GM18519 (cell line): ENCODE measurements at regions not wholly inside any gene's neighbourhood (a gene's known extent, or its start where the extent isn't known, plus 50 kb on each side); places are given as distances from the start of the nearest gene placed in this dataset.

Experiments
- ATAC-seq: cut with Tn5 transposase; IDR thresholded peaks from one replicate; pipeline ENCODE4 v1.9.1; 2021; ENCODE audit warnings: mild to moderate bottlenecking, moderate library complexity; ENCODE audit not compliant: unreplicated experiment, low FRiP score

GRCh38 chr12:24198936-24199671 lies 249.6 kb upstream of the SOX5 start:
- ATAC-seq = peak; percentile 34

DNA sequence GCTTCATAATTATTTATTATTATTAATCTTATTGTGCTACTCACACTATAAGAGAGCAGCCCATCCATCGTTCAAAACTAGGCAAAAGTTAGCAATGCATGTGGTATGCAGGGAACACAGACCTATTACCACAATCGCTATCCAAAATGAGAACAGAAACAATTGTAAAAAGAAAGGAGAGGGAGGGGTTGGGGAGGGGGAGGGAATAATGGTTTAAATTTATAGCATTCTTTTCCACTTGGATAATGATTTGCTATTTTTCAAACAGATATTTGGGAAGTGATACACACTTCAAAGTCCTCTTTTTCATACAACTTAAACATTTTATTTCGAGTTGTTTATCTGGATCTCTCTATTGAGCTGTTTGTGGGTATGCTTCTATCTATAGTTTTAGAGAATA lies 248.6 kb upstream of the SOX5 start:
- ATAC-seq = no peak

DNA sequence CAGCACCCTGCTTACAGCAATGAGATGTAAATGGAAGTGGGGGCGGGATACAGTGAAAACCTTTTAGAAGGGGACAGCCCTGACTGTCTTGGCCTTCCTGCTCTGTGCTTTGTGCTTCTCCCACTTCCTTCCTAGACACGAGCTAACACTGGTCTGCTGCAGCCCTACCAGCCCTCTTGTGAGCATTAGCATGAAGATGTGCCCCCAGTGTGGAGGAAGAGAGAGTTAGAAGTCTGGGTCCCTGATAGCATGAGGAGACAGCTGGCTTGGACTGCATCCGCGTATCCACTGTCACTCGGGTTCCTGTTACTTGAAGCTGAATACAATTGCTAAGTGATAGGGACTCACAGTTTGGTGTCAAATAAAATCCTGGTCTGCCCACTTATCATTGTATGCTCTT lies 248.1 kb upstream of the SOX5 start:
- no peak for ATAC-seq

DNA sequence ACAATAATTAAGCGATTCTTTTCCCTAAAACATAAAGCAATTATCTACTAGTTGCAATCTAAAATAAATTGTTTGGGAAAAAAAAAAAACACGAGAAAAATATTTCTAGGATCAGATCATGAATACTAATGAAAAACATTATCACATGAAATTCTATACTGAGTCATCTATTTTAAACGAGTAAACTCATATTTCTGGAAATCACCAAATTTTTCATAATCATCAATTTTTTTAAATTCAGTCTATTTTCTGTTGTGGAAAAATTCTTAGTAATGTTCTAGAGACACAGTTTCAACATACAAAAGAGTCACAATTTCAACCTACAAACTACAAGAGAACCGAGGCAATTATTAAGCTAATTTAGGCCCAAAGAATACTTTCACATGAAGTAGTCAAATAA lies 245.6 kb upstream of the SOX5 start:
- ATAC-seq = no peak

- ATAC-seq = no peak
Observed at GRCh38 chr12:24191117-24191516, 241.6 kb upstream of the SOX5 start.

GRCh38 chr12:24185782-24186181 lies 236.3 kb upstream of the SOX5 start:
- ATAC-seq = no peak

DNA sequence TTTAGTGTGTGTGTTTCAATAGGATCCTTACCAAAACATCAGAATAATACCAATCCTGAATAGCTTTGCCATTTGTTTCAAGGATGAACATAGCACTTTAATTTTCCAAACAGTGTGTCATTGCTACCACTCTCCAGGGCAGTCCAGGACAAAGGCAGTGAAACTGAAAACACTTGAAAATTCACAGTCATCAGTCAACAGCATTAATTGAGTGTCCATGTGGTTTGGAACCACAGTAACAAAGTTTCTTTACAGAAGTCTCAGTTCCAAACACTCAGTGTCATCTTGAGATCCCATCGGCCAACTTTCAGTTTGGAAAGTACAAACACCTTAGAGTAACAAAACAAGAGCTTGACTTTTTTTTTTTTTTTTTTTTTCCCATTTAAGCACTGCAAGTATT lies 228.4 kb upstream of the SOX5 start:
- ATAC-seq = peak; percentile 89

DNA sequence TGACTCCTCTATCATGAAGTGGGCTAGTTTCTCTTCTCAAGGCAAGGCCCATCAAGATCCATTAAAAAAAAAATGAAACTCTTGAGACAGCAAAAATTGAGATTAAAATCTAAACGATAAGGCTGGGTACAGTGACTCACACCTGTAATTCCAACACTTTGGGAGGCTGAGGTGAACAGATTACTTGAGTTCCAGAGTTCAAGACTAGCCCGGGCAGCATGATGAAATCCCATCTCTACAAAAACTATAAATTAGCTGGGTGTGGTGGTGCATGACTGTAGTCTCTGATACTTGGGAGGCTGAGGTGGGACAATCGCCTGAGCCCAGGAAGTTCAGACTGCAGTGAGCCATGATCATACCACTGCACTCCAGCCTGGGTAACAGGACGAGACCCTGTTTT lies 226.5 kb upstream of the SOX5 start:
- no peak for ATAC-seq

- ATAC-seq = no peak
Observed at GRCh38 chr12:24175284-24175683, 225.8 kb upstream of the SOX5 start.

DNA sequence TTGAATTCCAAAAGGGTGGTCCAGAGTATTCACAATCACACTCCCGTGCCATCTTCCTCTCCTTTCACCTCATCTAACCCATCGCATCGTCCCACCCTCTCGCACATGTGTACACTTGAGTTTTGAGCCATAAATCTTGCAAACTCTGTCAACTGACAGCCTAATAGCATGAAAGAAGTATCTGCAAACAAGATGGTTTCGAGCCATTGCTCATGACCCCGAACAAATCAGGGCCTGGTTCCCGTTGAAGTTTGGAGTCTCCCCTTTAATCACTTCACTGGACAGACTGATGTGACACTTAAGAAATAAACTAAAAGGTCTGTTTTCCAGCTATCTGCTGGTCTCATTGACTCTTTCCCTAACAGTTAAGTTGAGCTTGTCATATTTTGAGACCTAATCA lies 223.6 kb upstream of the SOX5 start:
- ATAC-seq = no peak

DNA sequence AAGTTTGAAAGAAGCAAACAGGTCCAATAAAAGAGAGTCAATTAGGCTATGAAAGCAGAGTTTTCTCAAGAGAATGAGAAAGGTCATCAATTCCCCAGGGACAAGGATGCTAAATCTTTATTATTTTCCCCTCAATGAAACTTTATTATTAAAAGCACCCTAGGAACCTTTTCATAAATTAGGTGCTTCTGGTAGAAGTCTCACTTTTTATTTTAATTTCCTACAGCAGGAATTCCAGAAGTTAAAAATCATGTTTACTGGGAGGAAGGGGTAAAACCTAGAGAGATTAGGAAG lies 223.2 kb upstream of the SOX5 start:
- ATAC-seq = no peak

- ATAC-seq = peak; percentile 68
Observed at GRCh38 chr12:24172031-24172772, 222.7 kb upstream of the SOX5 start.

DNA sequence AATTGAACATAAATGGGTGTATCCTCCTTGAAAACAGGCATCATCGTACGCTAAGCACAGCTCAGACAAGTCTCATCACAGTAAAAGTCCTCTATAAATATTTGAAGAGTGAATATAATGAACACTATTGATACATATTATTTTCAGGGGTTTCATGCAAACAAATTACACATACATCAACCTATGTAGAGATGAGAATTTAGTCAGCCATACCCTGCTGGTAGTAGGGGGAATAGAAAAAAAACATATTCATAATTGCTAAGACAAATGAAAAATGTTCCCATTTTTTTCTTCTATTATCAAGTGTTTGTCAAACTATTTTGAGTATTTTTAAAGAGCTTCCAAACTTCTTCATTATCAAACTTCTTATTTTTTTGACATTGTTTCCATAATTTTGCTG lies 205.6 kb upstream of the SOX5 start:
- no peak for ATAC-seq

- no peak for ATAC-seq
Observed at GRCh38 chr12:24153079-24153478, 203.6 kb upstream of the SOX5 start.

GRCh38 chr12:24152270-24152669 lies 202.8 kb upstream of the SOX5 start:
- no peak for ATAC-seq

DNA sequence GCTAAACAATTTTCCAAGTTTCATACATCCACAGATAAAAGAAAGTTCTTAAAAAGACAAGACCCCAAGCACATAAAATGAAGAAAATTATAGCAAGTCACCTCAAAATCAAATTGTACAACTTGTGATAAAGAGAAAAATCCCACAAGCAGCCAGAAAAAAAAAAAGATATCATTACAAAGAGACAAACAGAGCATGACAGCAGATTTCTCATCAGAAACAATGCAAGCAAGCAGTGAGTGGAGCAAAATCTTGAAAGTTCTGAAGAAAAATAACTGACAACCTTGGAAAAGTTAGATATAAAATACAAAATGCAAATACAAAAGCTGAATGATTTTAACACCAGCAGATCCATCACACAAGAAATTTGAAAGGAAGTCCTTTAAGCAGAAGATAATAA lies 194.5 kb upstream of the SOX5 start:
- ATAC-seq = no peak

DNA sequence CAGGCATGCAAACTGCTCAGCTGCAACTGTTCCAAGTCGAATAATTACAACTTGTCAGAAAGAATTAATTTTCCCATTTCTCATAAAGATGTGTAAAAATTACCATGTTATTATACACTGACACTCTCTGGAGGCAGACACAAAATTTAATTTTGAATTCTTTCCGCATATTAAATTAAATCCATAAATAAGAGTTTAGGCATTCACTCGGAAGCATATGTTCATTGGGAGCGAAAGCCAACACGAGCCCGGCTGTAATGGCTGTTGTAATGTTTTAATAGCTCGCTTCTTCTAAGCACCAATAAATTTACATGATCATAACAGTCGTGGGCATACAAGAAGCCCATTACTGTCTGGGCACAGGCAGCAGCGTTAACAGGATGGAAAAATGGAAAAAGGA lies 189.6 kb upstream of the SOX5 start:
- ATAC-seq = no peak

DNA sequence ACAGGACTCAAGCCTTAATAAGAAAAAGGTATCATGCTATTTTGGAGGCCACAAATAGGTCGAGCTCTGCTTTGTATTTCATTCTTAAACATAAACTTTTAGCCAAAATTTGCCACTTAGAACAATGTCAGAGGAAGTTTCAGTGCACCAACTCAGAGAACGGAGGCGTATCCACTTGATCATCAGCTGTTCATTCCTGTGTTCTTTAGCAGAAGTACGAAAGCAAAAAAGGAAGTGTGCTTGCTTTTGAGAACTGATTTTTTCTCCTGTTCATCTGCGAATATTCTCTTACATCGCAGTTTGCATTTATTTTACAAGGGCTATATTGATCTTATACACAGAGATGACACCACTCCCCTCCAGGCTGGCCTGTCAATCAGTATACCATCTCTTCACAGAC lies 188.6 kb upstream of the SOX5 start:
- ATAC-seq = no peak

DNA sequence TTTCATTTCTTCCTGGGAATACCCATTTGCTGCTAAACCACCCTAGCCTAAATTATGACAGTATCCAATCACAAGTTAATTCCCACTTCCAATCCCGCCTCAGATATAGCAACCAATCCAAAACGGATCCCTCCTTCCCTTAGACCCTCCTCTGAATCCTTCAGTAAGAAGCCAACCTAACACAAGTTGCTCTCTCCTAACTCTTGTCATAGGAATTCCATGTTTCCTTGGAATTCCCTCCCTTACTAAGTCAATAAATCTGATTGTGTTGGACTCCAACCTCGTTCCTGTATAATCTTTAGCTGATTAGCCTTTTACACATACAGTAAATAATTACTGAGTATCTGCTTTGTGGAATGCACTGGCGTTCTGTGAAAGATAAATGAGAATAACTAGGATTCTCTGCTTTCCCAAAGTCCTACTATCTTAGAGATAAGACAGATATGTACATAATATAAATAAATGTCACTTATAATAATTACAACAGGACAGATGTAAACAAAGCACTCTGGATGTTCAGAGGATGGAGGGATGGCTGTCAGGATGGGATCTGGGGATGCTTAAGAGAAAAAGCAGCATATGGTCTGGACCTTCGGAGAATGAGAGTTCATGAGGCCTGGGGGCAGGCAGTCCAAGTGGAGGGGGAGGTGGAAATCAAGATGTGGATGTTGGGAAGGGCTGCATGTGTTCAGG lies 185.8 kb upstream of the SOX5 start:
- ATAC-seq = no peak

DNA sequence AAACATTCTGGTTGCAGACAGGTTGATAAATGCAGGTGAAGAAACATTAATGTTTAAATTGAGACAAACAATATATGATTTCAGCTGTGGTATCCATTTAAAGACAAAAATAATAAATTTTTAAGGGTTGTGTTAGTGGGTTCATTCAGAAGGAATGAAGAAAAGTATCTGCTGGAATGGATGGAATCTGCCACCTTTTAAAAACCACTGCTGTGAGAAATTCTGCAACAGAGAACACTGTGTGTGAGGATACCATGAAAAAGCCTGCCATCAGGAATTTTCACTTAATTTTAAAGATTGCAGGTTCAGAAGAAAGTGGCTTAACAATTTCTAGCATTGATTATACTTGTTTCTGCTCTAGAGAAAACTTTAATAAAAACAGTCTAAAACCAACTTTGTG lies 184.6 kb upstream of the SOX5 start:
- ATAC-seq = no peak

DNA sequence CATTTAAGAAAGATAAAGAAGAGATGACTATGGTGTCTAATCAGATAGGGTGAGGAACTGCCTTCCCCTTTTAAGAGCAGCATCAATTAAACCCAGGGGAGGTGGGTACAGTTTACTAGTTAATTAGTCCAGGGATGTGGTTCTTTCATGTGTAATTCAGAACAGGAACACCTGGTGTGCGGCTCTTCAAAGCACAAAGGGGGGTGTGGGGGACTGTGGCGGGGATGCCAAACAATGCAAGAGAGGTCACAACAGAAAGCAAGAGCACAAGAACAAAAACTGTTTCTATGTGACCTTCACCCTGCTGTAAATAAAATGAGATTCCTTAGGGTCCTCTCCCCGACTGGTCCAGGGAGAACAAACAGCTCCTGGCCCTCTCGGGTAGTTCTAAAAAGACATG lies 183.9 kb upstream of the SOX5 start:
- ATAC-seq = no peak
